NCI-H187 (cell line): ENCODE measurements at regions not wholly inside any gene's neighbourhood (a gene's known extent, or its start where the extent isn't known, plus 50 kb on each side); places are given as distances from the start of the nearest gene placed in this dataset.
"Not testable (repeated sequence)": the region's sequence is repeated elsewhere in the genome, so short reads cannot be mapped to it uniquely, and the experiment has no call there.

Source experiments
- DNase-seq, 2 experiments: peaks; one replicate each; lab custom pipeline; 2025; lab: John Stamatoyannopoulos, UW

DNA sequence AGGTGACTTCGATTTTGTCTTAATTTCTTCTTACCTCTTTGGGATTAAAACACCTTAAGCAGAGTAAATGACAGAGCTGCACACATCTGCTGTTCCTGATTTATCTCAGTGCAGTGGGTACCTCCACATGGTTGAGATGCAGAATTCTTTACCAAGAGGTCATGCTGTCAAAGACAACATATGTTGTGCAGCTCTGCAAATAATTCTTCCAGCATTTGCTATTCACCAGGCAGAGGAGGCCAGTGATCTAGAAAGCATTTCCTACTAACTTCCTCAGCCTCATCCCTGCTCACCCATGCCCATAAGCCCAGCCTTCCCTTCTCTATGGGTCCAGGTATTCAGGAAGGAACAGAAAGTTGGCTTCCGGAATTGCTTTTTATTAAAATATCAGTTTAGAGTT, 109.3 kb downstream of the THBS2 start:
- no peak for DNase-seq

- no peak for DNase-seq
These were observed 111.2 kb downstream of the THBS2 start for GRCh38 chr6:169142538-169142844.

DNA sequence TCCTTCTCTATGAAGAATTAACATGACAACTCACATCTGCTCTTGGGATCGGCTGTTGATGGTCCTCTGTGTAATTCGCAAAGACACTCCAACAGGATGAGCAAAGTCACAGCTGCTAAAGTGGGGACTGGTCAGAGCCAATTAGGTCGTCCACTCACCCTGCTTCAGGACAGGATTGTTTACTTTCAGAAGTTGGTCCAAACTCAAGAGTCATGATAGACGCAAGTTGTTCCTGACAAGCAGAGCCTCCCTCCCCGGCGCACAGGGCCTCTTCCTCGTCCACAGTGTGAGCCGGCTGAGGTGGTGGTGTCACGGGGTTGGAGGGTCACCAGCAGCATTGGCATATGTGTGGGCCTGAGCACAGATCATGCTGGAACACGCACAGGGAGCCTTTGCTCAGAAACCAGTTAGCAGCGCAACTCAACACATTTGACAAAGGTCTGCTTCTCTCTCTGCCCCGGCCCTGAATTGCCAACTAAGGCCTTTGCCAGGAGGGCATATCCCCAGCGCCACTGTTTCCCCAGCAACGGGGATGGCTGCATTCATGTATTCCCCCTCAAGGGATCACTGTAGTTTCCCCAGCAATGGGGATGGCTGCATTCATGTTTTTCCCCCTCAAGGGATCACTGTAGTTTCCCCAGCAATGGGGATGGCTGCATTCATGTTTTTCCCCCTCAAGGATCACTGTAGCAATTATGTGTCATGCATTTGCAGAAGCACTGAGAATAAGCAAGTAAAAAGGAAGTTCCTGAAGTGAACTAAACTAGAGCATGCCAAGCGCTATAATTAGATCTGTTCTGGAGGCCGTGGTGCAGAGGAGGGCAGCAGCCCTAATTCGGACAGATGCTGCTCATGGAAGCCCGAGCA, 111.7 kb downstream of the THBS2 start:
- DNase-seq: no peak

- DNase-seq: no peak
These were observed 112.6 kb downstream of the THBS2 start for GRCh38 chr6:169140986-169141495.

DNA sequence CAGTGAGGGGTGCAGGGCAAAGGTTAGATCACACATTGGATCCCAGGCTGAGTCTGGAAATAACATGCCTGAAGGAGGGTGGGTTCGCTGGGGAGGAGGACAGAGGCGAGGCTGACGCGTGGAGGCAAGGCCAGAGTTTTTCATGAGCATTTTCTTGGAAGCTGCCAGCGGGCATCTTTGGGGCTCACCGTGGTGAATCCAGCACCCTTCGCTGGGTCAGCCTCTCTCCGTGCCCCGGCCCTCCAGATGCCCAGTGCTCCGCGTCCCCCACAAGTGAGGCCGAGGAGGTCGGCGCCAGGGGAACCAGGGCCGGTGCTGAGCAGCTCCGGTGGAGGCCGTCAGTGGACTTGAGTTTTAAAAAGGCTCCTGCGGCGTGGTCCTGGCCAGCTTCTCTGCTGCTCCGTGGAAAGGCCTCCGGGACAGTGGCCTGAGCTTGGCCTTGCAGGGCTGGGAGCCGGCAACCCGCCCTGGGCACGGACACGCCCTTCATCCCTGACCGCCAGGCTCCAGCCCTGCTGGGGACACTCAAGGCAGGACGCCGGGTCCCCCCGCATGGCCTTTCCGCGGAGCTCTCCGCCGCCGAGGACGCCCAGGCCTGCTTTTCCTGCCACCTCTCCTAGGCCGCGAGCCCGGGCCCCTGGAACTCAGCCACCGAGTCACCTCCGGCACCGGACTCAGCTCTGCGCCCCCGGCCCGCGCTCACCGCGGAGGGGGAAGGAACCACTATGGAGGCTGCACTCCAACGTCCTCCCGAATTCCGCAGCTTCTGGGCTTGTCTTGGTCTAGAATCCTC, 114.3 kb downstream of the THBS2 start:
- DNase-seq: no peak

- no peak for DNase-seq
These were observed 121.2 kb downstream of the THBS2 start for GRCh38 chr6:169132352-169132940.

- DNase-seq: no peak
These were observed 122.3 kb downstream of the THBS2 start for GRCh38 chr6:169131390-169131789.

DNA sequence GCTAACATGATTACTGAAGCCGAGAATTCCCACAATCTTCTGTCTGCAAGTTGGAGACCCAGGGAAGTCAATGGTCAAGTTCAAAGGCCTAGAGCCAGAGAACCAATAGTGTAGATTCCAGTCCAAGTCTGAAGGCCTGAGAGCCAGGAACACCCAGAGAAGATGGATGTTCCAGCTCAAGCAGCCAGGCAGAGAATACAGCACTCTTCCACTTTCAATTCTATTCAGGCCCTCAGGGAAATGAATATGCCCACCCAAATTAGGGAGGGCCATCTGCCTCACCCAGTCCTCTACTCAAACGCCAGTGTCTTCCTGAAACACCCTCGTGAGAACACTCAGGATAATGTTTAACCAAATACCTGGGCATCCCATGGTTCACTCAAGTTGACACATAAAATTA, 123.5 kb downstream of the THBS2 start:
- DNase-seq: no peak

GRCh38 chr6:169121013-169121412, 132.6 kb downstream of the THBS2 start:
- no peak for DNase-seq

- no peak for DNase-seq
These were observed 134.0 kb downstream of the THBS2 start for GRCh38 chr6:169119669-169120068.

DNA sequence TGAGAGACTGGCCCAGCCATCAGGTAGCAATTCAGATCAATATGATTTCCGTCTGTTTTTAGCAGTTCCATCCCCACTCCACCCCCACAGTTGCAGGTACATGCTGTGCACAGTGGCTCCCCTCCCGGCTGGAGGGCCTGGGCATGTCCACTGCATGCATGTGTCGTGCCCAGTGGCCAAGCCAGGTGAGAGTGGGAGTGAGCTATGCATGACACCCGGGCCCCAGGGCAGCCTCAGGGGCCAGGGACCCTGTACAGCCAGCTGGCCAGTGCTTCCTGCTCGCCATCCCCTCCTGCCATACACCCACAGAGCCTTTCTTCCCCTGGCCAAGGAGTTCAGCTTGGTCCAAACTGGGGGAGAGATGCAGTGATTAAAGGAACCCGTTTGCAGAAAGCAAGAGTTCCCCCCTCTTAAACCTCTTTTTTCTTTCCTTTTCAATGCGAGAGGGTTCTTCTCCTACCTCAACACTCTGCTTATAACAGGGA, 135.3 kb downstream of the THBS2 start:
- DNase-seq: no peak

GRCh38 chr6:169117663-169118062, 136.0 kb downstream of the THBS2 start:
- no peak for DNase-seq

GRCh38 chr6:169115632-169116031, 138.0 kb downstream of the THBS2 start:
- no peak for DNase-seq

DNA sequence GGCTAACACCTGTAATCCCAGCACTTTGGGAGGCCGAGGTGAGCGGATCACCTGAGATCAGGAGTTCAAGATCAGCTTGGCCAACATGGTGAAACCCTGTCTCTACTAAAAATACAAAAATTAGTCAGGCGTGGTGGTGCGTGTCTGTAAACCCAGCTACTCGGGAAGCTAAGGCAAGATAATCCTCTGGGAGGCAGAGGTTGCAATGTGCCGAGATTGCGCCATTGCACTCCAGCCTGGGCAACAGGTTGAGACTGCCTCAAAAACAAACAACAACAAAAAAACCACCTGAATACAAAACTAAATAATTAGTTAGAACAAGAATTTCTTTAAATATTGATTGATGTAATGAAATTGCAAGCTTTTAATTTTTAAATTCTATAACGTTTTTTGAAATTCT, 139.0 kb downstream of the THBS2 start:
- not testable (repeated sequence) for DNase-seq

DNA sequence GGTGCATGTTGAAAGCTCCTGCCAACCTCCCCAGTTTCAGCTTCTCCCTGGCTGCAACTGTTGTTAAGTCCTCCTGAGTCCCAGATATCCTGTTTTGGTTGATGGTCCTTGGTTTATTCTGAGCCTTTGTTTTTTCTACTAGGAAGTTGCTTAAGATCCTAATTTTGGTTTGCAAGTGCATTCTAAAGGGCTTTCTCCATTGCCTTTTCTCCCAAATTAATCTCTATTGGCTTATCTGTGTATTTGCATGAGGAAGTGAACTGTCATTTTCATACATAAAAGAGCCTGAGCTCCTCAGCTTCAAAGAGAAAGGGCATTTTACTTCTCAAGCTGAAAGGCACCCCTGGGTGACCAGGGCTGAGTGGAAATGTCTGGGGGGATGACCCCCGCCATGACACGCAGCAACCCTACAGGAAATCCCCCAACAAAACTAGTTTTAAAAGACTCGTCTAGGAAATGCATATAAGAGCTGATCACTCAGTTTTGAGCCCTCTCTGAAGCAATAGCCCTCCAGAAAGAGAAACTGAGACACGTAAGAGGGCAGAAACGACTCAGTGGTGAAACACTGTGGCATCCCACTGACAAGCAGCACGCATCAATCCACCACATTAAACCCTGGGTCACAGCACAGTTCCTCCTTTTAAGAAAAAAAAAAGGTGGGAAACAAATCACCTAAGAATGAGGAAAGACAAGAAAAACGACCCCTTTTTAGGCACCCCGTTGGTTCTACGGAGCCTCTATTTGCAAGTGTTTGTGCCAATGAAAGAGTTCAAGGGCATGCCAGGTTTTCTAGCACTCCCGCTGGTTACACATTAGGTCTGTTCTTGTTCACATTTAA, 140.9 kb downstream of the THBS2 start:
- DNase-seq: no peak

DNA sequence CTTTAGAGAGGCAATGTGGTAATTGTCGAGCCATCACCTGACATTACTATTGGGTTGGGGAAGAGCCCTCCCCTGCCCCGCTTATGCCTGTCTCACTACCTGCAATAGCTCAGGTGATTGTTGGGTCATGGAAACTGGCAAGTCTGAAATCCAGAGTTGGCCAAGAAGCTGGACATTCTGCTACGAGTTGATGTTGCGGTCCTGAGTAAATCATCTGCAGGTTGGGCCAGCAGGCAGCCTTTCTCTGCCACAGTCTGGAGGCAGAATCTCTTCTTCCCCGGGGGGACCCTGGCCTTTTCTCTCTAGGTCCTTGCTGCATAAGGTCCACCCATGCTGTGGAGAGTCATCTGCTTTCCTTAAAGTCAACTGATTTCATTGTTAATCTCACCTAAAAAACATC, 142.4 kb downstream of the THBS2 start:
- DNase-seq: no peak

DNA sequence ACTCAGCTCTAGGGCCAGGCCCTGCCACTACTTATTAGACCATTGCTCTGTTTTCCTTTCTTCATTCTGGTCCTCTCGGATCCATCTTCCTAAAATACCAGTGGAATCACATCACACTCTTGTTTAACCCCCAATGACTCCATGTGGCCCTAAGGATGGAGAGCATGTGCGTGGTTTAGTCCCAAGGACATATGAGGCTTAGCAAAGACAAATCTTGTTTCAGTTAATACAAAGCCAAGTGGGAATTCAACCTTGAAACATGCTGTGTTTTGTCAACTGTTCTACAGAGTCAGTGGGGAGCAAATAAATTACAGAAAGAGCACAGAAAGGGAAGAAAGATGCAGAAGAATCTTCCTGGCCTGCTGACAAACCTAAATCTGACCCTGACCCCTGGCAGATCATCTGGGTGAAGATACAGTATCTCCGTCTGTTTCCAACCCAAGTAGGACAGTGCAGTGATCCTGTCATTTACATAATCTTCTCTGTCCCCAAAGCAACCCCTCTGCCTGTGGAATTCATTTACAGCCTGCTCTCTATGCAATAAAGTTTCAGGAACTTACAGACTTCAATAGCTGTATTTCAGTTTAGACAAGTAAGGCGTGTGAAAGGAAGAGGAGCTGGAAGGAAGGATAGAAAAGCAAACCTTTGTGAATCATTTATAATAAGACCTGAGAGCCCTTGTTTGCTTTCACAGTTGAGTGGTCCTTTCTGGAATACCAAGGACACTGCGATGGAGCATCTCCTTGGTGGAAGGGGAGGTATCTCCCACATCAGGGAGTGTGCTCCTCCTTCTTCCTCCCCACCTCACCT, 144.0 kb downstream of the THBS2 start:
- DNase-seq: no peak

- DNase-seq: no peak
These were observed 144.9 kb downstream of the THBS2 start for GRCh38 chr6:169108753-169109152.

DNA sequence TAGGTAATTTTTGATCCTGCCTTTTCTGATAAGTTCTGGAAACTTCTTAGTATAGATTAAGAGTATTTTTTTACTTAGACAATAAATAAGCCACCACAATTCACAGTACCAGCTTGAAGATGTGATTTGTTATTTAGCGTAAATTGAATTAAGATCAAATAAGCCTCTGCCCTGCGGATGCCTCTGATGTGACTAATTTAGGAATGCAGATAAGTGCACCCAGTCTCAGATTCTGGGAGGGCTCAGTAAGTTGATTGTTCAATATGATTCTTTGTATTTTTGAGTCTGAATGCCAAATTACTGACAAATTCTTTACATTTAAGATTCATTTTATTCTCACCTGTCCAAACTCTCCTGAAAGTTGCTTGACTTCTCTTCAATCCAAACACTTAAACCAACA, 147.5 kb downstream of the THBS2 start:
- no peak for DNase-seq

DNA sequence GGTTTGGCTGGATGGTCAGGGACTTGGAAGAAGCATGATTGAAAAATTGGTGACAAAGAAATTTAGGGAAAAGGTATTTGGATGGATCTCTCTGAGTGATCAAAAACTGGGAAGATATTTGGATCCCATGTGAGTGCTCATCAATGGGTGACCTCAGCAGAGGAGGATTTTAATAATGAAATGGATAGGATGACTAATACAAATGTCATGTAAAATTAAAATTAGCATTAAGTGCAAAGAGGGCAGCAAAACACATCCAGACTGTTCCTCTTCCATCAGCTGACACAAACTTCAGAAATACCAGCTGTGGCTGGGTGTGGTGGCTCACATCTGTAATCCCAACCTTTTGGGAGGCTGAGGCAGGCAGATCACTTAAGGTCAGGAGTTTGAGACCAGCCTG, 151.7 kb downstream of the THBS2 start:
- DNase-seq: no peak
